M059J (cell line): ENCODE measurements at regions not wholly inside any gene's neighbourhood (a gene's known extent, or its start where the extent isn't known, plus 50 kb on each side); places are given as distances from the start of the nearest gene placed in this dataset.

Experiments used
- DNase-seq: peaks from one replicate; pipeline ENCODE4 v3.0.0-alpha.2; 2012; ENCODE audit warnings: low read depth

DNA sequence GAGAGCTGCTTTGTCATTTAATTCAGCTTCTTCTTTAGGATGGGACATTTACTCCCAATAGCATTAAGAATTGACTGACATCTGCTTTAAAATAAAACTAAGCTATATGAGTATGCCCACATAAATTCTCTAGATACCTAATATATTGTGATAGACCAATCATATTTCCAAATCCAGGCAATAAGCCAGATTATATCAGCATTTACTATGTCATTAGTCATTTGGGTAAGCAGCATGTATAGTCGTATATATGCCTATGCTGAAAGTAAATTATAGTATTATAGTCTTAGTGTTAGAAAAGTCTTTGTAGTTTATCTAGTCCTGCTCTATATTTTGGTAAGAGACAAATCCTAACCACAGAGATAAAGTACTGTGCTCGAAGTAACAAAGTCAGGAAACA is 958.1 kb downstream of the KCNJ2 start:
- DNase-seq = no peak

DNA sequence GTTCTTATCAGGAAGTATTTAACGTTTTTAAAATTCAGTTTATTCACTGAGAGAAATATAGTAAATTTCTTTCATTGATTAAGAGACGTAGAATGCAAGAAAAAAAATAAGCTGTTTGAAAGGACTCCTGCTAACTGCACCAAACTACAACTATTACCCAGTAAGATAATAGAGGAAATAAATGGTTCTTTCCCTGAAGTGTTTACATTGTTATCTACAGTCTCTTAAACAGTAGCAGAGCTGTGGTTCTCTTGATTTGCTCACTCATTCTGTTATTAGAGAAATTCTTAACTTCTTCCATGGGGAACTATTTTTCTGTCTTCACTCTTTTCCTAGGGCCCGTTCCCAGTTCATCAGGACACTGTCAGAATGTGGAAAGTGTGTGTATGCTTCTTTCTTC is 973.0 kb downstream of the KCNJ2 start:
- DNase-seq = no peak

DNA sequence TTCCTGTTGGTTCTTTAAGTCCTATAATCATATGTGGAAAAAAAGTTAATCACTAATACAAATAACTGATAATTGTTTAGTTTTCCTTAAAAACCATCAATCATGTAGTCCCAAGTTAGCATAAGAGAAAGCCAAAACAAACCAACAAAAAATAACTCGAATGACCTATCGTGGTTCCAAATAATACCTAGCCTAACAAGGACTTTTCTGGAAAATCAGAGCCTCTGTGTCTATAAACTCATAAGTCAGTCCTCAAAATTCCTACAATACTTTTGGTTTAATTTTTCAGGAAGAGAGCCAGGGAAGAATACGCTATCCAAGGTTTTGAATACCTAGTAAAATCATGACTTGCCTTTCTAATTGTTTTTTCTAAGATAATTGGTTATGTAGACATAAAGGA is 975.3 kb upstream of the SOX9 start:
- no peak for DNase-seq

DNA sequence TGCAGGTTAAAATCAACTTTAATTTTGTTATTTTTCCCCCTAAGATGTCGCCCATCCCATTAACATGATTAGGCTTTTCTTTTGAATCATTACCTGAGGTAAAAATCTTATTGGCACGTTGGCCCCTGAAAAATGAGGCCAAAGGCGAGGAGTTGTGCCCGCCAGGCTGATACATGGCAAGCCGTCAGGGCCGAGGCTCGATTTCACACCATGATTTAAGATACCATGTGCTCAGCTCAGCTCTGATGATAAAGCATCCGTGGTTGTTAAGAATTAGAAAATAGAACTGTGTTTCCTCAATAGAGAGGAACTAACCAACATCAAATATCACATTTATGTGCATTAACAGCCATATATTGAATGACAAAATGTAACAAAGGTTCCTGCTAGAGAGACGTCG is 972.9 kb upstream of the SOX9 start:
- no peak for DNase-seq

DNA sequence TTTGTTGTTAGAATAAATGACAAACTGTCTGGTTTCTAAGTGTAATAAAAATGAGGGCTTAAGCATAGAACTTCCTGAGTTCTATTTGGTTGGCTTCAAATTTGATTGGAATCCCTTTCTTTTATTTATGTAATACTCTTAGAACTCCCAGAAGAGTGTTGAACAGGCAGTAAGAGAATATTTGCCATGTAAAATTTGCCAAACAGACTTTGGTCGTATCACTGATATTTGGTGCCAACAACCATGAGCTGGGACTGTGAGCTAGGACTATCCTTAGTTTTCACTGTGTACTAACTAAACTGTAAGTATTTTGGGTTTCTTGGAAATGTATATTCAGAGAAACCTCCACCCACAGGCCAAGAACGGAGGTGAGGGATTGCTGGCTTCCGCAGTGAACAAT is 971.2 kb upstream of the SOX9 start:
- no peak for DNase-seq

DNA sequence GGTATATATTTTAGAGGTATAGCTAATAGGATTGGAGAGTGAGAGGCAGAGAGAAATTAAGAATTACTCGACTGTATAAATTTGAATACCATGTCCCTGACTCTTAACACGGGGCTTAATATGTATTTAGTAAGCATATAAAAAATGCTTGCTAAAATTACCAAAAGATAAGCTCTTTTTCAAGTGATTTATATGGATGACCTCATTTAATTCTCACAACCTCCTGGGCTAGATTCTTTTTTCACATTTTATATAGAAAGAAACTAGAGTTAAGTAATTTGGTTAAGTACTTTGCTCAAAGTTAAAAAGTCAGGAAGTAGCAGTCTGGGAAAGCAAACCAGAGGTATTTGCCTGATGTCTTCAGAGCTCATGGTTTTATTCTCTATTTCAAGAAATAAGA is 963.5 kb upstream of the SOX9 start:
- no peak for DNase-seq

DNA sequence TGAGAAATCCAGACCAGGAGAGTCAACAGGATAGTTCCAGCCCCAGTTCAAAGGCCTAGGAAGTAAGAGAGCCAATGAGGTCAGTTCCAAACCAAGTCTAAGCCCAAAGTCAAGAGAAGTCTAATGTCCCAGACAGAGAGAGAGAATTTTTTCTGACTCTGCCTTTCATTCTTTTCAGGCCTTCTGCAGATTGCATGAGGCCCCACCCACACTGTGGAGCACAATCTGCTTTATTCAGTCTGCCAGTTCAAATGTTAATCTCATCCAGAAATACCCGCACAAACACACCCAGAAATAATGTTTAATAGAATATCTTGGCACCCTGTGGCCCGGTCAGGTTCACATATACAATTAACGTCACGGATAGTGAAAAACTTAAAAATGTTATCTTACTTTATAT is 962.4 kb upstream of the SOX9 start:
- DNase-seq = no peak

DNA sequence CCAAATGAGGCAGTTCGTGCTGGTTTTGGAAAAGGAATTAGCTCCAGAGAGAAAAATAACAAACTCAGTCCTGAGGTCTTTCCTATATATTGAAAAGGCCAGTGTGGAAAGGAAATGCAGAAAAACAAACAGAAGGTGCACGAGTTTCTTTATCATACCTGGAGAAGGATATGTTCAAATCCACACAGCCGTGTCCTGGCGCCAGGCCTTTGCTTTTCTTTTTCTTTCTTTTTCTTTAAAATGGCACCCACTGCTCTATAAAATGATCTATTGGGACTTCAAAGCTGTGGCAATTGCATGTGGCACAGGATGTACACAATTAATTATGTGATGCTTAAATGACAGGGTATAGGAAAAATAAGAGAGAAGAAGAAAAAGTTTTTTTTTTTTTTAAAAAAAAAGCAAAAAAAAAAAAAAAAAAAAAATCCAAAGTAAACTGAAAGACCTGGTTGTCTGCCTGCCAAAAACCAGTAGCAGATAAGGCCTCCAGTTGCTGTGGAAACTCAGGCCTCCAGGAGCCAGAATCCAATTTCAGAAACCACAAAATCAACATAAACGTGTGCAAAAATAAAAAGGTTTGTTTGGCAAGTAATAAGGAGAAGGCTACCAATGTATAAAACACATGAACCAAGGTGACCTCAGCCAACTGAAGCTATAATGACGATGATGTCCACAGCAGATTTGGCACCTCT is 957.6 kb upstream of the SOX9 start:
- DNase-seq = peak; percentile 90

DNA sequence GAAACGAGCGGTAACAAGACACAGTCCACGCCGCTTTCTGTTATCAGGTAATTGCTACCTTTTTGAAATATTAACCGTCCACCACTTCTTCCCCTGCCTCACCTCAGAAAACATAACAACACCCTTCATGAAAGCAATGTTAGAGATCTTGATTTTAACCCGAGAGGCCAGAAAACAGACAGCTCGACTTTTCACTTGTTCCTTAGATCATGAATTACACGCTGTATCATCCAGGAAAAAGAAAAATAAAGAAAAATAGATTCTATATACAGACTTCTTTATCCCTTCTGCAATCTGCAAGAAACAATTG is 957.1 kb upstream of the SOX9 start:
- DNase-seq = no peak

GRCh38 chr17:71164561-71164960 is 956.3 kb upstream of the SOX9 start:
- no peak for DNase-seq

DNA sequence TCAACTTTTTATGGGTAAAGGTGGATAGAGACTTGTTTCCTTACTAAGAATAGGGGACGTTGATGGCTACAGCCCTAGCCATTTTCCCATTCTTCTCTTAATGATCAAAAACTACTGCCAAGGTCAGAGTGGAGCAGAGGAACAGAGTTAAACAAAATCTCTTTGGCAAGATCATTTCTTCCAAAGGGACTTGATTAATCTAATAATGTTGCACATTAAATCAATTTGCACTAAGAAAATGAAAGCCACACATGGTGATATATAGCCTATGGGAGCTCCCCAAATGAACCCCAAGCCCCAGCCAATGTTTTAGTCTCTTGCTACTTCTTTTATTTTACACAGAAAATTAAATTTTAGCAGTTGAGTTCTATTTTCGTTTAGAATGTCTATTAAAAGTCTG is 954.5 kb upstream of the SOX9 start:
- no peak for DNase-seq

DNA sequence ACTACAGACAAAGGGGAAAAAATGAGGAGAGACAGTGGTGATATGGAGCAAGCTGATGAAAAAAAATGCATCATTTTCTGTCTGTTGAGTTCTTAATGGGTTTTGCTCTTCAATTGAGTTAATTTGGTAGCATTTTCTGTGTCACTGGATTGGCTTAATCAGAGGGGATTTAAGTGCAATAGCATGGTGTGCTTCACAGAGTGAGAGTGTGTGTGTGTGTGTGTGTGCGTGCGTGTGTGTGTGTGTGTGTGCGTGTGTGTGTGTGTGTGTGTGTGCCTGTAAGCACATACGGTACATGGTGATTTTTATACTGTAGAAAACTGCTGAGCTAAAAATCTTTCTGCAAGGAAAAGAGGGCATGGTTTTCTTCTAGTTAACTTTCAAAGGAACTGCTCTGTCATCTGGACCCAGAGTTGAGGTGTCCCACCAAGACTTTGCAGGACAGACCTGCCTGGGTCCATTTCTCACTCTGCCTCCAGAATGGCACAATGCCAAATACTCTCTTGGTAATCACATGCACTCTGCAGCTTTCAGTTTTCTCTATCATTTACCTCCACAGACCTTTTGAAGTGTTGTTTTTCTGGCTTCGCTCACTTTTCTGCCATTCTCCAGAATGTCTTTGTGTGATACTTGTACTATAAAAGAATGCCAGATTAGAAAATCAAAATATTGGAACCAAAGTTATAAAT is 952.6 kb upstream of the SOX9 start:
- DNase-seq = no peak

- no peak for DNase-seq
These were observed 950.8 kb upstream of the SOX9 start for GRCh38 chr17:71170070-71170469.

DNA sequence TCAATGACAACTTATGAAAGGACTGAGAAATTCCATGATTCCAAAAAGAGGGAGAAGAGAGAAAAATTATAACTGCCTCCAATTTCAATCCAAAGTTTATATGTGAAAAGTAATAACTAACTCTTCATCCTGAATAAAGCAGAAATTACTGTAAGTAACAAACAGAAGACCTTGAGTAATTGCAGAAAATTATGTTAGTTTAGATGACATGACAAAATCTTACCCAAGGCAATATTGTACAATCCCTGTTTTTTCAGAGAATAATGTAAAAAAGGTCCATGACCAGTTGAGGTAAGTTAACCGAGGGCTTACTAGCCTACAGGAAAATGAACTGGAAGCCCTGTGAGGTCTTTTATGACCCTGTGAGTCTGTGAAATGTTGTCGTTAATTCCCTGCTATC is 949.5 kb upstream of the SOX9 start:
- DNase-seq = no peak

- no peak for DNase-seq
These were observed 946.8 kb upstream of the SOX9 start for GRCh38 chr17:71173991-71174390.

- no peak for DNase-seq
These were observed 944.5 kb upstream of the SOX9 start for GRCh38 chr17:71176331-71176730.

DNA sequence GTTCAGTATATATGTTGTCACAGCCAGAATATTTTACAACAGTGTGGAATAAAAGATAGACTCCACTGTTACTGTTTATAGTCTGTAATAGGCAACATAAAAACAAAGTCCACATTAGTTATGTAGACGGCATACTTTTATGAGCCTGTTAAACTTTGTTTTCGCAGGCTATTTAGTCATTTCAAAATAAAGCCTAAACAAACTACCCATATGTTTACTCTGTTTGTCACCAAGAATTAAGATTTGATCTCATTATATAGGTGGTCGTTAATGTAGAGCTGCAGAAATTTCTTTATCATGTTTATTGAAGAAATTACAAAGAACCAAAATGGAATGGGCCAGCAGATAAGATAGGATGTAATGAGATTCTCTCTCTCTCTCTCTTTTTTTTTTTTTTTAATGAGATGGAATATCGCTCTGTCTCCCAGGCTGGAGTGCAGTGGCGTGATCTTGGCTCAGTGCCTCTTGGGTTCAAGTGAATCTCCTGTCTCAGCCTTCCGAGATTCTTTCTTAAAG is 943.8 kb upstream of the SOX9 start:
- no peak for DNase-seq

- peak; percentile 94 for DNase-seq
These were observed 939.9 kb upstream of the SOX9 start for GRCh38 chr17:71180801-71181385.

DNA sequence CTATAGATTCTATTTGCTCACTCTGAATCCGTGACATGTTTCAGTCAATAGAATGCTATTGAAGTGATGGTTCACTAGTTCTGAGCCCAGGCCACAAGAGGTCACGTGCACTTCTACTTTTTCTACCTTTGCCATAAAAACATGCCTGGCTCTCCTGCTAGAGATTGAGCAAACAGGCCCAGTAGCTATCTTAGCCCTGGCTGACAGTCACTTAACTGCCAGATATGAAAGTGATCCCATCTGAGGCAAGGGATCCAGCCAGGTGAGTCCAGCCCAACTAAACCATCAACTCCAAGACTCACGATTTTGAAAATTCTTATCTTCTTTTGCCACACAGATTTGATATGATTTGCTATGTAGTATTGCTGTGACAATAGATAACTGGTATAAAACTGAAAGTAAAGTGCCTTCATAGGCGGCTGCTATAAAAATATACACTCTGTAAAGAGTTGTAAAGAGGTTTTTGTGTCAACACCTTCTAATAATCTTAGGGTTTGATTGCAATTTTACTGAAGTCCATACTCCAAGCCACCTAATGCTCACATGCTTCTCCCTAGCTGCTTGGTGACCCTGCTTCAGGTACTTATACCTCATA is 937.7 kb upstream of the SOX9 start:
- DNase-seq = no peak

GRCh38 chr17:71184716-71185115 is 936.1 kb upstream of the SOX9 start:
- peak; percentile 64 for DNase-seq

DNA sequence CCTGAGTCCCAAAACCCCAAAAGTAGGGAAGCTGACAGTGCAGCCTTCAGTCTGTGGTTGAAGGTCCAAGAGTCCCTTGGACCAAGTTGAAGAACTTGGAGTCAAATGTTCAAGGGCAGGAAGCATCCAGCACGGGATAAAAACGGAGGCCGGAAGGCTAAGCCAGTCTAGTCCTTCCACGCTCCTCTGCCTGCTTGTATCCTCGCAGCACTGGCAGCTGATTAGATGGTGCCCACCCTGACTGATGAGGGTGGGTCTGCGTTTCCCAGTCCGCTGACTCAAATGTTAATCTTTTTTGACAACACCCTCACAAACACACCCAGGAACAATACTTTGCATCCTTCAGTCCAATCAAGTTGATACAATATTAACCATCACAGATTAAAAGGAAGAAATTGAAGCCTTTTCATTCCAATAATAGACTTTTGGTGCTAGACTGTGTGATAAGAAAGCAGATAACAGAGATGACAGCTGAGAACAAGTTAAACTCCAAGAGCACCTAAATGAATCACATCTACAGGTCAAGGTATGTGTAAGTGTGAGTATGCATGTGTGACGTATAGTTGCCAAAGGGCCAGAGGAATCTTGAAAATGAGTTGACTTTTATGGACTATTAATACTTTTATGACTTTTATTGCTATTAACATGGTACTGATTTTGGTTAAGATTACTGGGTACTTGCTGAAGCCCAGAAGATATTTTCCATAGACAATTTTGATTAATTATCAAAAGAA is 933.5 kb upstream of the SOX9 start:
- DNase-seq = no peak

DNA sequence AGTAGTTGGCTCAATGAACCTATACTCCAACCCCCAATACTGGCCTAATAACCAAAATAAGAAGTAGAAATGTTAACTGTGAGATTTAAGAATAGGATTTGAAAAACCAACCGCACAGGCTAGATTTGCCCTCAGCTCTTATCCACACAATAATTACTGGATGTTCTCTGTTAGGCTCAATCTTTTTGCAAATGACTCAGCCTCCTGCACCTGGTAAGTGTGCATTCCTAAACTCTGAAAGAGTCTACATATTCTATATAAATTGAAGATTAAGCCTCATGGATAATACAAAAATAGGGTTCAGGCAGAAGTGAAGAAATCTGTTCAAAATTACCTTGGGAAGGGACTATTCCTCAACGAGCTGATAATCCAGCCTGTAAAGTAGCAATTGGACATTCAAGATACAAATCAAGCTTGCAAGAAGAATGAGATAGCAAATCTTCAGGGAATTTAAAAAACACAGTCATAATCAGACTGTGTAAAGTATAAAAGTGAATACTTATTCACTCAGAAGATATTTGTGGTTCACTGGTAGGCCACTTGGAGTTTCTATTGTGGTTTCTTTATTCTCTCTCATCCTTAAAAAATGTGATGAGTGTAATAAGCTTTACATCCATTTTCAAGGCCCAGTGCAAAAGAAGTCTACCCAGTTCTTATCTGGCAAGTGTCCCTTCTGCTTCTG is 931.9 kb upstream of the SOX9 start:
- DNase-seq = peak; percentile 94
